ENCODE measurements at regions not wholly inside any gene's neighbourhood (a gene's known extent, or its start where the extent isn't known, plus 50 kb on each side); places are given as distances from the start of the nearest gene placed in this dataset.
"Not testable (repeated sequence)": the region's sequence is repeated elsewhere in the genome, so short reads cannot be mapped to it uniquely, and the experiment has no call there.

GRCh38 chr2:8544171-8544785 is 137.6 kb upstream of the ID2 start:
- no peak for DNase-seq

- no peak for DNase-seq
Measured at GRCh38 chr2:8544786-8545694, 136.8 kb upstream of the ID2 start.

GRCh38 chr2:8545695-8546611 is 135.9 kb upstream of the ID2 start:
- no peak for DNase-seq

- DNase-seq = no peak
Measured at GRCh38 chr2:8546612-8547283, 135.1 kb upstream of the ID2 start.

GRCh38 chr2:8547284-8548064 is 134.4 kb upstream of the ID2 start:
- DNase-seq = no peak

GRCh38 chr2:8548065-8548618 is 133.7 kb upstream of the ID2 start:
- no peak for DNase-seq

- DNase-seq = no peak
Measured at GRCh38 chr2:8548619-8549150, 133.2 kb upstream of the ID2 start.

GRCh38 chr2:8549273-8549922 is 132.5 kb upstream of the ID2 start:
- DNase-seq = no peak

GRCh38 chr2:8549942-8550341 is 131.9 kb upstream of the ID2 start:
- no peak for DNase-seq

- no peak for DNase-seq
Measured at GRCh38 chr2:8550481-8550880, 131.4 kb upstream of the ID2 start.

GRCh38 chr2:8550937-8551621 is 130.8 kb upstream of the ID2 start:
- no peak for DNase-seq

- no peak for DNase-seq
Measured at GRCh38 chr2:8551622-8552074, 130.2 kb upstream of the ID2 start.

- DNase-seq = no peak
Measured at GRCh38 chr2:8552293-8552801, 129.5 kb upstream of the ID2 start.

GRCh38 chr2:8553643-8554042 is 128.2 kb upstream of the ID2 start:
- DNase-seq = no peak

GRCh38 chr2:8554296-8554806 is 127.5 kb upstream of the ID2 start:
- DNase-seq = no peak

GRCh38 chr2:8555543-8555942 is 126.3 kb upstream of the ID2 start:
- no peak for DNase-seq

- no peak for DNase-seq
Measured at GRCh38 chr2:8558096-8558495, 123.8 kb upstream of the ID2 start.

- DNase-seq = no peak
Measured at GRCh38 chr2:8558956-8559355, 122.9 kb upstream of the ID2 start.

GRCh38 chr2:8559805-8560204 is 122.1 kb upstream of the ID2 start:
- no peak for DNase-seq

- not testable (repeated sequence) for DNase-seq
Measured at GRCh38 chr2:8561692-8562091, 120.2 kb upstream of the ID2 start.

All from NCI-H187 treated with DMSO at 0.1 percent for 48 hours (cell line).